ENCODE measurements at regions not wholly inside any gene's neighbourhood (a gene's known extent, or its start where the extent isn't known, plus 50 kb on each side); places are given as distances from the start of the nearest gene placed in this dataset.
A peak's percentile ranks its signal among the peaks of the same experiment; 100 is the strongest.

DNA sequence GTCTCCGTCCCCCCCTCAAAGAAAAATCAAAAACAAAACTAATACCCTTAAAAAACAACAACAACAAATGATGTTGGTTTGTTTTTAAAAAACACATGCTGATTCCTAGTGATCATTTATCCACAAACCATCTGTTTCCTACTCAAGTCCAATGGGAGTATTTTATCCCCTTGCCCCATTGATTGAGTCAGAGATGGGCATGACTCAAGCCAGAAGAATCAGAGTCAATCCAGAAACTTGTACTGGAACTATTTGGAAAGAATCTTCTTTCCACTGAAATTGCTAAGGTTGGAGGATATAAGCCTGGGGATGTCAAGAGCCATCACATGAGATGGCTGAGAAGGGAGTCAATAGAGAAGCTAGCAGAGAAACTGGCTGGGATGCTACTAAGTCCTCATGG lies 176.4 kb downstream of the MIS18A start:
- TF ChIP-seq CTCF (IDR thresholded peaks at IDR 0.05; ENCODE audit: control insufficient read depth, extremely low read depth, insufficient read depth) = no peak
- no peak for DNase-seq (ENCODE audit: low read depth)
- H3K4me3 ChIP-seq (ENCODE audit: low read depth, low read length) = no peak overlapping the region

DNA sequence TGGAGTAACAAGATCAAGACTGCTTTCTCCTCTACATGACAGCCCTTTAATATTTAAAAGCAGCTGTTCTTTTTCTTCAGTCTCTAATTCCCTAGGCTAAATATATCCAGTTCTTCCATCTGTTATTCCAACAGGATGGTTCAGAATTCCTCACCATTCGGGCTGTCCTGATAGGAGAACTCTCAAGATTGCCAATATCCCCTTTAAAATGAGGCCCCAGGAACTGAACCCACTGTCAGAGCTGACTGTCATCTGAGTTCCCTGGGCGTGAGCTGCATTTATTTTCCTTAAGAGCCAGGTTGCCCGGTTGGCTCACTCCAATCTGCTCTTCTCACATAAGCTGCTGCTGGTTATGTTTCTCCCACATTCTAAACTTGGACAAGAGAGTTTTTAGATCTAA lies 177.6 kb downstream of the MIS18A start:
- no peak for DNase-seq (ENCODE audit: low read depth)
- H3K4me3 ChIP-seq (ENCODE audit: low read depth, low read length) = no peak overlapping the region
- TF ChIP-seq CTCF (IDR thresholded peaks at IDR 0.05; ENCODE audit: control insufficient read depth, extremely low read depth, insufficient read depth) = no peak

- no peak for DNase-seq (ENCODE audit: low read depth)
- TF ChIP-seq CTCF (IDR thresholded peaks at IDR 0.05; ENCODE audit: control insufficient read depth, extremely low read depth, insufficient read depth) = no peak
- no peak overlapping the region for H3K4me3 ChIP-seq (ENCODE audit: low read depth, low read length)
Measured at GRCh38 chr21:32100423-32100822, 178.4 kb downstream of the MIS18A start.

GRCh38 chr21:32099812-32100416 lies 178.9 kb downstream of the MIS18A start:
- H3K4me3 ChIP-seq (ENCODE audit: low read depth, low read length) = no peak overlapping the region
- no peak for DNase-seq (ENCODE audit: low read depth)
- TF ChIP-seq CTCF (IDR thresholded peaks at IDR 0.05; ENCODE audit: control insufficient read depth, extremely low read depth, insufficient read depth) = peak; percentile 33

DNA sequence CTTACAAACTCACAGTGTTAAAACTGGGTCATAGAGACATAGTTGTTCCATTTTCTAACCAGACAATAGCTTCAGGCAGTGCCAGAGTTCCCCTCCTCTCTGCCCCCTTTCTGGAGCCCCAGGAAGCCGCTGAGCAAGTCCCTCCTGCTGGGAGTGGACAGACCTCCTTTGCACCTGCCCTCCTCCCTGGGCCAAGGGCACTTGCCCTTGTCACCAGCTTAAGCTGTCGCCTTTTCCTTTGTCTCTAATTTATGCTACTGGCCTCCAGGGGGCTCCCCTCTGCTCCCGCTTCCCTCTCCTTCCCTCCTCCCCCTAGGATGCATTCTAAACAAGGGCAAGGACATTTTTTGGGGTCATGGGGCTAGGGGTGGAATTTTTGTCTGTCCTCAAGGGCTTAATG lies 182.4 kb downstream of the MIS18A start:
- no peak for DNase-seq (ENCODE audit: low read depth)
- H3K4me3 ChIP-seq (ENCODE audit: low read depth, low read length) = no peak overlapping the region
- TF ChIP-seq CTCF (IDR thresholded peaks at IDR 0.05; ENCODE audit: control insufficient read depth, extremely low read depth, insufficient read depth) = peak; percentile 67

DNA sequence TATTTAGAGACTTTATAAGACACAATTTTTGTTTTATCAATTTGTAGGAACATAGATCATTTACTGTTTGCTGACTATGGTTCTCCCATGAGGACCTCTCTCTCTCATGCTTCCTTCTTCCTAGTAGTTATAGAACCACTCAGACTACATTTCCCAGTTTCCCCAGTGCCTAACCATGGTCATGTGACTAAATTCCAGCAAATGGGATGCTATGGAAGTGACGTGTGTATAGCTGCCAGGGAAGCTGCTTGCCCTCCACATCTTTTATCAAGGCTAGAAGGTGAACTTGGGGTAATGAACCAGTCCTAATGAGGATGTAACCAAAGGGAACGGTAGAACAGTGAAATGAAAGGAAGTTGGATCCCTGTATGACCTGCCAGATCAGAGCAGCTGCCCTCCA lies 184.0 kb downstream of the MIS18A start:
- no peak overlapping the region for H3K4me3 ChIP-seq (ENCODE audit: low read depth, low read length)
- no peak for TF ChIP-seq CTCF (IDR thresholded peaks at IDR 0.05; ENCODE audit: control insufficient read depth, extremely low read depth, insufficient read depth)
- DNase-seq (ENCODE audit: low read depth) = no peak
